SK-N-SH (cell line): ENCODE measurements at regions not wholly inside any gene's neighbourhood (a gene's known extent, or its start where the extent isn't known, plus 50 kb on each side); places are given as distances from the start of the nearest gene placed in this dataset.

Experiments used
- CTCF ChIA-PET: fragments of 300-600, 350-600 bp; formaldehyde crosslinking; extraction: SDS; loops from one replicate; lab custom pipeline; 2021; lab: Yijun Ruan, JAX
- POLR2A ChIA-PET: fragments of 350-600 bp; sonication (Branson Sonifier 250); formaldehyde crosslinking; extraction: SDS; loops from one replicate; lab custom pipeline; 2020; ENCODE audit warnings: antibody characterized with exemption, inconsistent platforms; lab: Yijun Ruan, JAX
- DNase-seq: peaks from one replicate; pipeline ENCODE4 v3.0.0; 2012
- H2AFZ ChIP-seq: fragments of 200-600 bp; sonication (generic); 2 replicates; pipeline ENCODE4 v1.8.1; 2016; ENCODE audit warnings: antibody characterized with exemption, mild to moderate bottlenecking, low read depth
- H3F3A ChIP-seq: fragments of 200-600 bp; sonication (generic); replicated peaks from 2 replicates; pipeline ENCODE3; 2016; ENCODE audit warnings: antibody characterized with exemption, mild to moderate bottlenecking; ENCODE audit not compliant: insufficient read depth
- H3K27ac ChIP-seq, 2 experiments: fragments of 200-500 bp in 1 of 2; fragments of 200-600 bp in 1 of 2; sonication (Bioruptor generic) in 1 of 2; sonication (generic), shearing (Covaris generic) in 1 of 2; 2 replicates each; pipeline versions ENCODE4 v1.5.1 to v1.6.1; 2014 to 2016; ENCODE audit warnings: low read depth in 2 of 2, inconsistent platforms in 1 of 2, low read length in 1 of 2, mild to moderate bottlenecking in 1 of 2, mixed read lengths in 1 of 2
- H3K27me3 ChIP-seq: fragments of 200-600 bp; sonication (generic), shearing (Covaris generic); 2 replicates; pipeline ENCODE4 v1.6.1; 2016; ENCODE audit warnings: mixed run types; ENCODE audit not compliant: insufficient read depth
- H3K36me3 ChIP-seq, 2 experiments: fragments of 200-500 bp in 1 of 2; fragments of 200-600 bp in 1 of 2; sonication (Bioruptor generic) in 1 of 2; sonication (generic) in 1 of 2; replicated peaks in 1 of 2; 2 replicates each; pipeline versions ENCODE3 to v1.5.1; 2014 to 2016; ENCODE audit warnings: low read length in 1 of 2, mild to moderate bottlenecking in 1 of 2; ENCODE audit not compliant: insufficient read depth in 2 of 2, control insufficient read depth in 1 of 2
- H3K4me1 ChIP-seq, 2 experiments: fragments of 200-500 bp in 1 of 2; fragments of 200-600 bp in 1 of 2; sonication (Bioruptor generic) in 1 of 2; sonication (generic), shearing (Covaris generic) in 1 of 2; 2 replicates each; pipeline versions ENCODE4 v1.5.1 to v1.6.1; 2014 to 2016; ENCODE audit warnings: low read depth in 1 of 2, low read length in 1 of 2, mixed run types in 1 of 2; ENCODE audit not compliant: insufficient read depth in 2 of 2, control insufficient read depth in 1 of 2
- H3K4me2 ChIP-seq: fragments of 200-600 bp; sonication (generic), shearing (Covaris generic); 2 replicates; pipeline ENCODE4 v1.6.1; 2017; ENCODE audit warnings: mixed run types
- H3K4me3 ChIP-seq, 2 experiments: fragments of 200-500 bp in 1 of 2; fragments of 200-600 bp in 1 of 2; sonication (Bioruptor generic) in 1 of 2; sonication (generic), shearing (Covaris generic) in 1 of 2; 2 replicates each; pipeline versions ENCODE4 v1.5.1 to v1.8.1; 2014 to 2016; ENCODE audit warnings: low read depth in 2 of 2, inconsistent platforms in 1 of 2, low read length in 1 of 2, mild to moderate bottlenecking in 1 of 2, mixed read lengths in 1 of 2, moderate library complexity in 1 of 2
- H3K79me2 ChIP-seq: fragments of 200-600 bp; sonication (generic); 2 replicates; pipeline ENCODE4 v1.8.1; 2017; ENCODE audit warnings: mild to moderate bottlenecking; ENCODE audit not compliant: insufficient read depth
- H3K9ac ChIP-seq: fragments of 200-600 bp; sonication (generic); 2 replicates; pipeline ENCODE4 v1.6.1; 2017; ENCODE audit warnings: mixed run types
- H3K9me2 ChIP-seq: fragments of 200-600 bp; sonication (generic); 2 replicates; pipeline ENCODE4 v1.6.1; 2017; ENCODE audit warnings: mixed run types
- H3K9me3 ChIP-seq: fragments of 200-600 bp; sonication (generic); 2 replicates; pipeline ENCODE4 v1.6.1; 2017; ENCODE audit warnings: mixed run types, mild to moderate bottlenecking, moderate library complexity
- H4K20me1 ChIP-seq: fragments of 200-600 bp; sonication (generic); 2 replicates; pipeline ENCODE4 v1.6.1; 2017; ENCODE audit warnings: mild to moderate bottlenecking, mixed run types; ENCODE audit not compliant: insufficient read depth
- CHD2 ChIP-seq: fragments of 150-350 bp; IDR thresholded peaks from 2 replicates; pipeline ENCODE4 v1.6.1; 2018; ENCODE audit warnings: low read length; ENCODE audit not compliant: partially characterized antibody
- ELF1 ChIP-seq: IDR thresholded peaks from 2 replicates; pipeline ENCODE4 v1.4.0; 2012
- EZH2phosphoT487 ChIP-seq: fragments of 200-600 bp; sonication (generic); IDR thresholded peaks from 2 replicates; pipeline ENCODE4 v1.6.1; 2017; ENCODE audit warnings: low read depth, mixed run types, mild to moderate bottlenecking, antibody characterized with exemption, moderate library complexity, borderline replicate concordance
- FOXJ3 ChIP-seq: sonication (generic); formaldehyde crosslinking; IDR thresholded peaks from 2 replicates; pipeline ENCODE4 v1.5.1; 2020; ENCODE audit warnings: mild to moderate bottlenecking, missing genetic modification reagents
- JUND ChIP-seq: IDR thresholded peaks from 2 replicates; pipeline ENCODE4 v1.4.0; 2012
- MXI1 ChIP-seq: IDR thresholded peaks from 2 replicates; pipeline ENCODE4 v1.6.1; 2012; ENCODE audit warnings: mild to moderate bottlenecking, low read depth, low read length, improper control_type of control experiment
- NFIC ChIP-seq: IDR thresholded peaks from 2 replicates; pipeline ENCODE4 v1.4.0; 2012; ENCODE audit warnings: borderline replicate concordance
- NRF1 ChIP-seq: IDR thresholded peaks from 2 replicates; pipeline ENCODE4 v1.6.1; 2012; ENCODE audit warnings: low read depth, mild to moderate bottlenecking, low read length
- RCOR1 ChIP-seq: fragments of 150-350 bp; IDR thresholded peaks from 2 replicates; pipeline ENCODE4 v1.6.1; 2017; ENCODE audit warnings: antibody characterized with exemption, low read length
- REST ChIP-seq: IDR thresholded peaks from 2 replicates; pipeline ENCODE4 v1.6.1; 2012; ENCODE audit warnings: mild to moderate bottlenecking, low read depth, low read length, moderate library complexity
- RFX5 ChIP-seq: IDR thresholded peaks from 2 replicates; pipeline ENCODE4 v1.6.1; 2012; ENCODE audit warnings: mild to moderate bottlenecking, improper control_type of control experiment, low read length
- SIN3A ChIP-seq: IDR thresholded peaks from 2 replicates; pipeline ENCODE4 v1.6.1; 2012; ENCODE audit warnings: low read depth, mild to moderate bottlenecking, low read length, moderate library complexity, borderline replicate concordance
- SMC3 ChIP-seq: IDR thresholded peaks from 2 replicates; pipeline ENCODE4 v1.6.1; 2012; ENCODE audit warnings: low read depth, low read length, improper control_type of control experiment
- TAF1 ChIP-seq: IDR thresholded peaks from 2 replicates; pipeline ENCODE4 v1.6.1; 2012; ENCODE audit warnings: low read depth, mild to moderate bottlenecking, low read length, moderate library complexity, borderline replicate concordance
- TCF12 ChIP-seq: IDR thresholded peaks from 2 replicates; pipeline ENCODE4 v1.4.0; 2012
- TEAD4 ChIP-seq: IDR thresholded peaks from 2 replicates; pipeline ENCODE4 v1.4.0; 2012; ENCODE audit warnings: mild to moderate bottlenecking, borderline replicate concordance; ENCODE audit not compliant: insufficient read depth
- USF1 ChIP-seq: IDR thresholded peaks from 2 replicates; pipeline ENCODE4 v1.4.0; 2012; ENCODE audit warnings: low read depth, borderline replicate concordance
- USF2 ChIP-seq: fragments of 150-350 bp; IDR thresholded peaks from 2 replicates; pipeline ENCODE4 v1.6.1; 2017; ENCODE audit warnings: antibody characterized with exemption, low read length, low read depth, borderline replicate concordance
- YY1 ChIP-seq: IDR thresholded peaks from 2 replicates; pipeline ENCODE4 v1.4.0; 2012; ENCODE audit warnings: low read depth, mild to moderate bottlenecking
- ZBTB33 ChIP-seq: IDR thresholded peaks from 2 replicates; pipeline ENCODE4 v1.4.0; 2012; ENCODE audit warnings: low read depth, borderline replicate concordance

GRCh38 chr11:41983475-41983874 lies 524.0 kb upstream of the LRRC4C start:
- no peak for TF ChIP-seq MXI1
- no peak for TF ChIP-seq CHD2
- no peak for TF ChIP-seq USF1
- TF ChIP-seq USF2: no peak
- TF ChIP-seq RCOR1: no peak
- TF ChIP-seq EZH2phosphoT487: no peak
- TF ChIP-seq SMC3: no peak
- TF ChIP-seq NFIC: no peak
- TF ChIP-seq REST: no peak
- no peak for TF ChIP-seq SIN3A
- TF ChIP-seq NRF1: no peak
- TF ChIP-seq RFX5: no peak
- no peak for TF ChIP-seq YY1
- TF ChIP-seq JUND: no peak
- TF ChIP-seq FOXJ3 (CRISPR knock-in tag): no peak
- TF ChIP-seq TCF12: no peak
- TF ChIP-seq ELF1: no peak
- TF ChIP-seq TEAD4: no peak
- TF ChIP-seq ZBTB33: no peak
- no peak for TF ChIP-seq TAF1
- H4K20me1 ChIP-seq: no peaks in the 10 kb centered on the region
- no peaks in the 10 kb centered on the region for H3K4me1 ChIP-seq
- no peak overlapping the region for H3K4me2 ChIP-seq
- H3K27ac ChIP-seq: no peak overlapping the region
- no peaks in the 10 kb centered on the region for H3F3A ChIP-seq
- no peak overlapping the region for H3K4me3 ChIP-seq
- H3K9ac ChIP-seq: no peak overlapping the region
- no peak overlapping the region for H2AFZ ChIP-seq
- H3K9me3 ChIP-seq: no peaks in the 10 kb centered on the region
- CTCF ChIA-PET: interaction anchor here (0.6 kb wide), 1 partner anchor 542 kb away, joined by 3 read pairs; no protein-coding TSS in a partner anchor
- POLR2A ChIA-PET: no interaction called here
- H3K27me3 ChIP-seq: no peaks in the 10 kb centered on the region
- H3K9me2 ChIP-seq: no peaks in the 10 kb centered on the region
- no peak for DNase-seq
- no peaks in the 10 kb centered on the region for H3K79me2 ChIP-seq
- H3K36me3 ChIP-seq: no peaks in the 10 kb centered on the region
